ENCODE measurements at regions not wholly inside any gene's neighbourhood (a gene's known extent, or its start where the extent isn't known, plus 50 kb on each side); places are given as distances from the start of the nearest gene placed in this dataset.

GRCh38 chr2:13682540-13683272 lies 949.8 kb upstream of the LRATD1 start:
- TF ChIP-seq POLR2A (IDR thresholded peaks at IDR 0.05): no peak
- TF ChIP-seq, protein P1, sequence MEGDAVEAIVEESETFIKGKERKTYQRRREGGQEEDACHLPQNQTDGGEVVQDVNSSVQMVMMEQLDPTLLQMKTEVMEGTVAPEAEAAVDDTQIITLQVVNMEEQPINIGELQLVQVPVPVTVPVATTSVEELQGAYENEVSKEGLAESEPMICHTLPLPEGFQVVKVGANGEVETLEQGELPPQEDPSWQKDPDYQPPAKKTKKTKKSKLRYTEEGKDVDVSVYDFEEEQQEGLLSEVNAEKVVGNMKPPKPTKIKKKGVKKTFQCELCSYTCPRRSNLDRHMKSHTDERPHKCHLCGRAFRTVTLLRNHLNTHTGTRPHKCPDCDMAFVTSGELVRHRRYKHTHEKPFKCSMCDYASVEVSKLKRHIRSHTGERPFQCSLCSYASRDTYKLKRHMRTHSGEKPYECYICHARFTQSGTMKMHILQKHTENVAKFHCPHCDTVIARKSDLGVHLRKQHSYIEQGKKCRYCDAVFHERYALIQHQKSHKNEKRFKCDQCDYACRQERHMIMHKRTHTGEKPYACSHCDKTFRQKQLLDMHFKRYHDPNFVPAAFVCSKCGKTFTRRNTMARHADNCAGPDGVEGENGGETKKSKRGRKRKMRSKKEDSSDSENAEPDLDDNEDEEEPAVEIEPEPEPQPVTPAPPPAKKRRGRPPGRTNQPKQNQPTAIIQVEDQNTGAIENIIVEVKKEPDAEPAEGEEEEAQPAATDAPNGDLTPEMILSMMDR (IDR thresholded peaks at IDR 0.05): no peak

Data from Peyer's patch (tissue), 4 donors.